H1 (cell line): ENCODE measurements at regions not wholly inside any gene's neighbourhood (a gene's known extent, or its start where the extent isn't known, plus 50 kb on each side); places are given as distances from the start of the nearest gene placed in this dataset.

Source experiments
- CTCF ChIA-PET: fragments of 300-600 bp; sonication (Branson Sonifier 250); formaldehyde crosslinking; loops from one replicate; lab custom pipeline; 2021; ENCODE audit not compliant: partially characterized antibody; lab: Charles Lee
- POLR2A ChIA-PET: fragments of 300-600 bp; sonication (Branson Sonifier 250); formaldehyde crosslinking; loops from one replicate; lab custom pipeline; 2021; ENCODE audit warnings: inconsistent platforms; ENCODE audit not compliant: partially characterized antibody; lab: Charles Lee
- DNase-seq, 2 experiments: peaks; one replicate each; pipeline versions ENCODE4 v3.0.0 to v3.0.0-alpha.2; 2010 to 2022; ENCODE audit warnings: low spot score in 2 of 2, low read depth in 1 of 2, mixed read lengths in 1 of 2
- FAIRE-seq: peaks from 2 replicates; lab custom pipeline; 2011; peaks lifted over from hg19 to GRCh38; lab: Jason Lieb, UNC
- H2AFZ ChIP-seq: 2 replicates; pipeline ENCODE4 v1.8.1; 2012; ENCODE audit warnings: low read length, inconsistent platforms
- H2AK5ac ChIP-seq: 2 replicates; pipeline ENCODE4 v1.6.1; 2013; ENCODE audit warnings: low read depth, low read length
- H2BK120ac ChIP-seq: replicated peaks from 2 replicates; pipeline ENCODE3; 2013; ENCODE audit warnings: low read depth, low read length, inconsistent platforms
- H2BK12ac ChIP-seq: 2 replicates; pipeline ENCODE4 v1.6.1; 2013; ENCODE audit warnings: low read depth, low read length
- H2BK15ac ChIP-seq: 2 replicates; pipeline ENCODE4 v1.6.1; 2013; ENCODE audit warnings: low read length
- H2BK20ac ChIP-seq: 2 replicates; pipeline ENCODE4 v1.6.1; 2013; ENCODE audit warnings: low read length
- H2BK5ac ChIP-seq: 2 replicates; pipeline ENCODE4 v1.6.1; 2013; ENCODE audit warnings: low read depth, low read length
- H3K14ac ChIP-seq: 2 replicates; pipeline ENCODE4 v1.6.1; 2013; ENCODE audit warnings: inconsistent platforms; ENCODE audit not compliant: insufficient read length
- H3K18ac ChIP-seq: 2 replicates; pipeline ENCODE4 v1.6.1; 2013; ENCODE audit warnings: low read length; ENCODE audit errors: extremely low read depth
- H3K23ac ChIP-seq: 2 replicates; pipeline ENCODE4 v1.6.1; 2013; ENCODE audit warnings: inconsistent platforms; ENCODE audit not compliant: insufficient read length
- H3K23me2 ChIP-seq: 2 replicates; pipeline ENCODE4 v1.6.1; 2013; ENCODE audit warnings: low read depth, low read length
- H3K27ac ChIP-seq: 2 replicates; pipeline ENCODE4 v1.6.1; 2011; ENCODE audit warnings: low read depth, low read length, inconsistent platforms
- H3K27me3 ChIP-seq, 4 experiments: replicated peaks in 1 of 4; 1 replicate in 1 of 4; 2 replicates in 3 of 4; pipeline versions ENCODE4 v1.6.1 to v1.8.1; 2011 to 2013; ENCODE audit warnings: low read length in 3 of 4, mild to moderate bottlenecking in 3 of 4, inconsistent platforms in 2 of 4, mixed read lengths in 2 of 4, moderate library complexity in 1 of 4; ENCODE audit not compliant: control insufficient read depth in 3 of 4, insufficient read depth in 3 of 4; ENCODE audit errors: extremely low read depth in 1 of 4
- H3K36me3 ChIP-seq, 4 experiments: 2 replicates each; pipeline versions ENCODE4 v1.6.1 to v1.8.1; 2011 to 2013; ENCODE audit warnings: mild to moderate bottlenecking in 4 of 4, low read length in 3 of 4, moderate library complexity in 2 of 4, control low read depth in 1 of 4, inconsistent platforms in 1 of 4; ENCODE audit not compliant: insufficient read depth in 4 of 4, control insufficient read depth in 2 of 4
- H3K4ac ChIP-seq: replicated peaks from 2 replicates; pipeline ENCODE3; 2013; ENCODE audit warnings: low read length, low read depth, mixed read lengths, inconsistent platforms; ENCODE audit not compliant: insufficient read length
- H3K4me1 ChIP-seq, 4 experiments: replicated peaks in 1 of 4; 1 replicate in 1 of 4; 2 replicates in 3 of 4; pipeline versions ENCODE4 v1.6.1 to v1.8.1; 2011 to 2013; ENCODE audit warnings: low read length in 3 of 4, inconsistent platforms in 2 of 4, mixed read lengths in 1 of 4; ENCODE audit not compliant: insufficient read depth in 4 of 4, control insufficient read depth in 3 of 4
- H3K4me2 ChIP-seq, 2 experiments: 2 replicates each; pipeline versions ENCODE4 v1.6.1 to v1.8.1; 2011 to 2013; ENCODE audit warnings: low read depth in 2 of 2, low read length in 2 of 2, control low read depth in 1 of 2, inconsistent platforms in 1 of 2, mild to moderate bottlenecking in 1 of 2; ENCODE audit not compliant: insufficient read depth in 1 of 2
- H3K4me3 ChIP-seq, 4 experiments: fragments of 200-600, 300-600 bp in 1 of 4; sonication (generic), shearing (Covaris generic), sonication (Bioruptor Twin) in 1 of 4; 2 replicates each; pipeline versions ENCODE4 v1.5.1 to v1.8.1; 2011 to 2016; ENCODE audit warnings: low read length in 4 of 4, low read depth in 3 of 4, control low read depth in 2 of 4, inconsistent platforms in 2 of 4, mild to moderate bottlenecking in 2 of 4, mixed read lengths in 1 of 4, moderate library complexity in 1 of 4; ENCODE audit not compliant: insufficient read depth in 2 of 4; ENCODE audit errors: extremely low read depth in 1 of 4
- H3K56ac ChIP-seq: replicated peaks from 2 replicates; pipeline ENCODE3; 2013; ENCODE audit warnings: low read depth, mild to moderate bottlenecking, mixed read lengths, low read length, inconsistent platforms; ENCODE audit not compliant: insufficient read length
- H3K79me1 ChIP-seq: 2 replicates; pipeline ENCODE4 v1.6.1; 2013; ENCODE audit warnings: low read depth, low read length, control low read depth
- H3K79me2 ChIP-seq, 2 experiments: 2 replicates each; pipeline versions ENCODE4 v1.6.1 to v1.8.1; 2012 to 2013; ENCODE audit warnings: low read length in 2 of 2, mild to moderate bottlenecking in 2 of 2, inconsistent platforms in 1 of 2; ENCODE audit not compliant: insufficient read depth in 2 of 2, control insufficient read depth in 1 of 2
- H3K9ac ChIP-seq, 4 experiments: replicated peaks in 1 of 4; 1 replicate in 1 of 4; 2 replicates in 3 of 4; pipeline versions ENCODE4 v1.6.1 to v1.8.1; 2011 to 2013; ENCODE audit warnings: low read depth in 3 of 4, low read length in 3 of 4, control low read depth in 2 of 4, mild to moderate bottlenecking in 2 of 4, moderate library complexity in 2 of 4, inconsistent platforms in 1 of 4; ENCODE audit errors: extremely low read depth in 1 of 4
- H3K9me3 ChIP-seq, 2 experiments: 2 replicates each; pipeline versions ENCODE4 v1.6.1 to v1.8.1; 2012 to 2013; ENCODE audit warnings: mild to moderate bottlenecking in 2 of 2, moderate library complexity in 2 of 2, control low read depth in 1 of 2, inconsistent platforms in 1 of 2, low read depth in 1 of 2, low read length in 1 of 2, mixed read lengths in 1 of 2; ENCODE audit not compliant: insufficient read depth in 2 of 2
- H4K20me1 ChIP-seq, 2 experiments: replicated peaks in 1 of 2; 2 replicates each; pipeline versions ENCODE3 to v1.8.1; 2011 to 2013; ENCODE audit warnings: inconsistent platforms in 2 of 2, low read length in 2 of 2, mild to moderate bottlenecking in 1 of 2; ENCODE audit not compliant: insufficient read depth in 2 of 2, control insufficient read depth in 1 of 2
- H4K5ac ChIP-seq: 2 replicates; pipeline ENCODE4 v1.6.1; 2013; ENCODE audit warnings: low read length, low read depth, mixed read lengths, inconsistent platforms; ENCODE audit not compliant: insufficient read length
- H4K8ac ChIP-seq: 2 replicates; pipeline ENCODE4 v1.8.0; 2013; ENCODE audit warnings: mild to moderate bottlenecking, moderate library complexity, low read length, inconsistent platforms; ENCODE audit not compliant: insufficient read depth; ENCODE audit errors: extremely low read depth
- H4K91ac ChIP-seq: replicated peaks from 2 replicates; pipeline ENCODE3; 2013; ENCODE audit warnings: low read length, mixed read lengths, inconsistent platforms; ENCODE audit not compliant: insufficient read length
- ASH2L ChIP-seq: fragments of 200-600, 300-600 bp; sonication (generic); IDR thresholded peaks from one replicate; pipeline ENCODE4 v1.7.1; 2017; ENCODE audit warnings: low read length
- EGR1 ChIP-seq: IDR thresholded peaks from 2 replicates; pipeline ENCODE4 v1.6.1; 2011; ENCODE audit warnings: low read depth, low read length, borderline replicate concordance
- FOSL1 ChIP-seq: IDR thresholded peaks from 2 replicates; pipeline ENCODE4 v1.6.1; 2011; ENCODE audit warnings: mild to moderate bottlenecking, low read depth, low read length, moderate library complexity; ENCODE audit not compliant: insufficient read depth
- GTF2F1 ChIP-seq: IDR thresholded peaks from 2 replicates; pipeline ENCODE4 v1.6.1; 2012; ENCODE audit warnings: low read depth, low read length, improper control_type of control experiment, borderline replicate concordance
- NANOG ChIP-seq: IDR thresholded peaks from 2 replicates; pipeline ENCODE4 v1.6.1; 2011; ENCODE audit warnings: low read length, low read depth, mild to moderate bottlenecking, inconsistent platforms; ENCODE audit not compliant: insufficient read depth, poor library complexity, severe bottlenecking
- NRF1 ChIP-seq: IDR thresholded peaks from 2 replicates; pipeline ENCODE4 v1.6.1; 2011; ENCODE audit warnings: mild to moderate bottlenecking, low read depth, low read length, improper control_type of control experiment
- PHF8 ChIP-seq: fragments of 200-600 bp; sonication (generic); conservative IDR thresholded peaks from 2 replicates; pipeline ENCODE4 v1.7.1; 2012; ENCODE audit warnings: low read depth, mild to moderate bottlenecking, inconsistent platforms, low read length, moderate library complexity
- POLR2AphosphoS5 ChIP-seq: IDR thresholded peaks from 2 replicates; pipeline ENCODE4 v1.6.1; 2011; ENCODE audit warnings: low read depth, low read length
- SAP30 ChIP-seq: fragments of 300-600 bp; sonication (generic); IDR thresholded peaks from 2 replicates; pipeline ENCODE4 v1.7.1; 2012; ENCODE audit warnings: low read length, moderate library complexity, mild to moderate bottlenecking, inconsistent platforms; ENCODE audit not compliant: insufficient read depth, insufficient replicate concordance
- SIN3A ChIP-seq, 2 experiments: IDR thresholded peaks in 1 of 2; conservative IDR thresholded peaks in 1 of 2; 2 replicates each; pipeline ENCODE4 v1.6.1; 2011 to 2012; ENCODE audit warnings: low read length in 2 of 2, improper control_type of control experiment in 1 of 2, low read depth in 1 of 2, mild to moderate bottlenecking in 1 of 2
- SIRT6 ChIP-seq: IDR thresholded peaks from one replicate; pipeline ENCODE4 v1.7.1; 2012; ENCODE audit warnings: low read length, inconsistent platforms
- TBP ChIP-seq: IDR thresholded peaks from 2 replicates; pipeline ENCODE4 v1.6.1; 2011; ENCODE audit warnings: low read depth, low read length, improper control_type of control experiment
- ZNF274 ChIP-seq: IDR thresholded peaks from 2 replicates; pipeline ENCODE4 v1.7.0; 2012; ENCODE audit warnings: low read length, borderline replicate concordance; ENCODE audit errors: extremely low read depth
- WGBS, 2 experiments: shearing (Covaris generic) in 1 of 2; methylation state at CpG; one replicate each; pipeline versions ENCODE4 v1.1.6 to v1.1.7; 2013 to 2015; ENCODE audit warnings: low lambda C conversion rate in 2 of 2, mixed read lengths in 2 of 2, inconsistent platforms in 1 of 2, low coverage in 1 of 2, missing lambda C conversion rate in 1 of 2; ENCODE audit not compliant: insufficient replicate concordance in 2 of 2, insufficient coverage in 1 of 2, insufficient read length in 1 of 2; ENCODE audit errors: extremely low coverage in 1 of 2, missing lambda C conversion rate in 1 of 2; 5-methylcytosine and 5-hydroxymethylcytosine counted together

DNA sequence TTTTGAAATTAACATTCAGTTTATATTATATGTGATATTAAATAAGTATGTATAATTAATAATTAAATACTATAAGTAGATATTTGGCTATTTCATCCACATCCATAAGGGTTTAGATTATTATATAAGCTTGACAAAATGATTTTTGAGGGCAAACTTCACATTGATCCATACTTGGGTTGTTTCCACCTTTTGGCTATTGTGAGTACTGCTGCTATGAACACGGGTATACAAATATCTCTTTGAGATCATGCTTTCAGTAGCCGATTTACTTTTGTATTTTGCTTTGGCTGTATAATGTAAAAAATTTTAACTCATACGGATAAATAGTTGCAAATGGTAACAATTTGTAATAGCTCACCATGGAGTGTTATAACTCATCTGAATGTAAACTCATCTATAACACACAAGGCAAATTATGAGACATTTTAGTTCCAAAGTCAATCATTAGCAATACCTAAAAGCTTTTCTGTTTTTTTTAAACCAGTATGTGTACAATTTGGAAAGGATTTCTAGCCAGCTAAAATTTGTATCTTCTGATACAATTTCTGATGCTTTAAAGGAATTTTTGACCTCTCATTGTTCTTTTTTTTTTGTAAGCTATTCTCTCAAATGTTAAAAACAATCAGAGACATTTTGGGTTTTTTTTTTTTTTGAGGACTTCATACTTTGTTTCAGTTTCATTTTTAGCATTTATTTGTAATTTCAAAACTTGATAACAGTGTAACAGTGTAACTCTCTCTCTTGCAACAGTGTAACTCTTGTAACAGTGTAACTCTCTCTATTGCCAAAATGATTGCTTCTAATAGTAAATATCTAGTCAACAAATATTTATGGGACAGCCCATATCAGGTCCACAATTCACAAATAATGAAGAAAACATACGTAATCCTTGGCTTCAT is 51.8 kb upstream of the ARX start:
- WGBS, 2 experiments = 87% methylated on average over 4 of the region's 4 CpGs; no CpG with 5 or more reads in 1 of the 2 experiments
- no peak for FAIRE-seq
- TF ChIP-seq SIRT6 = no peak
- no peak for TF ChIP-seq EGR1
- TF ChIP-seq GTF2F1 = no peak
- no peak for TF ChIP-seq NANOG
- TF ChIP-seq PHF8 = no peak
- no peak for TF ChIP-seq ASH2L
- no peak for TF ChIP-seq SAP30
- no peak for TF ChIP-seq FOSL1
- TF ChIP-seq TBP = no peak
- no peak for TF ChIP-seq NRF1
- TF ChIP-seq SIN3A (conservative IDR thresholded peaks at IDR 0.05 in 1 of 2, IDR thresholded peaks at IDR 0.05 in 1 of 2; ENCODE audit: low read depth in 1 of 2, low read length in 2 of 2) = no peak
- no peak for TF ChIP-seq ZNF274
- no peak for TF ChIP-seq POLR2AphosphoS5

More for the DNA sequence above, 51.8 kb upstream of the ARX start:
- no peak overlapping the region for H4K91ac ChIP-seq
- no peak overlapping the region for H2AK5ac ChIP-seq
- no peak overlapping the region for H3K27ac ChIP-seq
- no peak overlapping the region for H3K4me3 ChIP-seq
- ChIA-PET CTCF (interaction anchor here (1.3 kb wide), 1 partner anchor 77 kb away, joined by 3 read pairs; no protein-coding TSS in a partner anchor), POLR2A (no interaction called here)
- H3K9me3 ChIP-seq = no peaks in the 10 kb centered on the region
- no peak overlapping the region for H2BK120ac ChIP-seq
- no peaks in the 10 kb centered on the region for H3K27me3 ChIP-seq
- H4K8ac ChIP-seq = no peak overlapping the region
- H4K5ac ChIP-seq = no peak overlapping the region
- no peak overlapping the region for H3K4me2 ChIP-seq
- no peaks in the 10 kb centered on the region for H3K4me1 ChIP-seq
- no peak overlapping the region for H2BK15ac ChIP-seq
- no peak overlapping the region for H2BK12ac ChIP-seq
- no peak overlapping the region for H3K9ac ChIP-seq
- H4K20me1 ChIP-seq = no peaks in the 10 kb centered on the region
- no peaks in the 10 kb centered on the region for H3K79me1 ChIP-seq
- no peak overlapping the region for H3K56ac ChIP-seq
- no peaks in the 10 kb centered on the region for H3K23me2 ChIP-seq
- H3K14ac ChIP-seq = no peak overlapping the region
- no peak for DNase-seq
- no peak overlapping the region for H3K4ac ChIP-seq
- H3K18ac ChIP-seq = no peak overlapping the region
- no peak overlapping the region for H2BK5ac ChIP-seq
- no peak overlapping the region for H3K23ac ChIP-seq
- H2AFZ ChIP-seq = no peak overlapping the region
- H2BK20ac ChIP-seq = no peak overlapping the region
- H3K79me2 ChIP-seq = no peaks in the 10 kb centered on the region
- no peaks in the 10 kb centered on the region for H3K36me3 ChIP-seq
